Fibroblast of skin of scalp (primary cell): ENCODE measurements at regions not wholly inside any gene's neighbourhood (a gene's known extent, or its start where the extent isn't known, plus 50 kb on each side); places are given as distances from the start of the nearest gene placed in this dataset.
"Not testable (repeated sequence)": the region's sequence is repeated elsewhere in the genome, so short reads cannot be mapped to it uniquely, and the experiment has no call there.

Experiments
- DNase-seq: peaks from one replicate; pipeline ENCODE4 v3.0.0-alpha.2; 2013

DNA sequence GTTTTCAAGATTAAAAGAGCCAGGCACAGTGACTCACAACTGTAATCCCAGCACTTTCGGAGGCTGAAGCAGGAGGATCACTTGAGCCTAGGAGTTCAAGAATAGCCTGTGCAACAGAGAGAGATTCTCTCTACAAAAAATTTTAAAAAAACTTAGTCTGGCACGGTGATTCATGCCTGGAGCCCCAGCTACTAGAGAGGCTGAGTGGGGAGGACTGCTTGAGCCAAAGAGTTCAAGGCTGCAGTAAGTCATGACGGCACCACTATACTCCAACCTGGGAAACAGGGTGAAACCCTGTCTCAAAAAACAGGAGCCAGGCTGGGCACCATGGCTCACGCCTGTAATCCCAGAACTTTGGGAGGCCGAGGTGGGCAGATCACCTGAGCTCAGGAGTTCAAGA lies 86.6 kb upstream of the KCTD7 start:
- no peak for DNase-seq

DNA sequence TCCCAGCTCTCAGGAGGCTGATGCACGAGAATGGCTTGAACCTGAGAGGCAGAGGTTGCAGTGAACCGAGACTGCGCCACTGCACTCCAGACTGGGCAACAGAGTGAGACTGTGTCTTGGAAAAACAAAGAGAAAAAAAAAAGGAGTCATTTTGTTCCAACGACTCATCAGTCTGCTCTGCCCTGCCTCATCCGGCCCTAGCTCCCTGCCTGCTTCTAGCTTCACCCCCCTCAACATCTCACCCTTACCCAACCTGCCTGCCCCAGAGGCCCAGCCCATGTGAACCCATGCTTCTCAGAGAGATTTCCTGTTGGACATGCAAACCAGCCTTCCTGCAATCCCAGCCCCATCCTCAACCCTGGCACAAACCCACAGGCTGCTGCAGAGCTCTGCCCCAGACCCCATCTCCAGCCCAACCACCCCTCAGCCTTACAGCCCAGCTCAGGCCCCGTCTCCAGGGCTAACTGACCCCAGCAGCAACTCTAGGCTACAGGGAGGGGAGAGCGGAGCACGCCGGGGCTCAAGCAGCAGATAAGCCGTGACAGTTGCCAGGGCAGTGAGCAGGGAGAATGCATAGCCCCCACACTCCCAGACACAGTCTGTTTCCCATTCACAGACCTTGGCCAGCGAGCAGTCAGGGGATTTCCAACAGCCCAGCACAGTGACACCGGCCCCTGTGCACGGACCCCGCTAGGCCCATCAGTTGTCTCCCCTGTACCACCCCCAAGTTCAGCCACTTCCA lies 86.0 kb upstream of the KCTD7 start:
- peak; percentile 66 for DNase-seq

DNA sequence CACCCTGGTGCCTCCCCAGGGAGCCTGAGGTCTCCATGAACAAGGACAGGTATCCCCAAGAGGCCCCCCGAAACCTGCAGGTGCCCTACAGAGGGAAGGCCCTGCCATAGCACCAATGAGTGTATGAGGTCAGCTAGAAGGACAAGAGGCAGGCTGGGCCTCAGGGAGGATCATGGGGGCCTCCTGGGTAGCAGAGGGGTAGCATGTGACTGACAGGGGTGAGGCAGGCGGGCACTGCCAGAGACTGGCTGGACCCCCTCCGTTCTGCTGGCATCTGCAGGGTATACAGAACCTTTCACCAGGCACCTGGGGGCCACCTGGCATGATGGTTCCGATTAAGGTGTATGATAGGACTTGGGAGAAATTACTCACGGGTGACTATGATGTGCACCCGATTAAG lies 79.2 kb upstream of the KCTD7 start:
- no peak for DNase-seq

DNA sequence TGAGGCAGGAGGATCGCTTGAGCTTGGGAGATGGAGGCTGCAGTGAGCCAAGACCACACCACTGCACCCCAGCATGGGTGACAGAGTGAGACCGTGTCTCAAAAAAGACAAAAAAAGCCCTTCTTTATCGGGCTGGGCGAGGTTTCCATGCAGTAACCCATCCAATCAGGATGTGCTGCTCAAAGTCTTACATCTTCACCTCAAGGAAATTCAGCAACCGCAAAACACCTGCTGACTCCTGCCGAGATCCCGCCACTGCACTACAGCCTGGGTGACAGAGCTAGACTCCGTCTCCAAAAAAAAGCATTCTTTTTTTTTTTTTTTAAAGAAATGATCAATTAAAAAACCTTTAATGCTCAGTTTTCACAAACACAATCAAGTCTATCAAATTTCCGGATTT lies 75.7 kb upstream of the KCTD7 start:
- DNase-seq, result no peak

DNA sequence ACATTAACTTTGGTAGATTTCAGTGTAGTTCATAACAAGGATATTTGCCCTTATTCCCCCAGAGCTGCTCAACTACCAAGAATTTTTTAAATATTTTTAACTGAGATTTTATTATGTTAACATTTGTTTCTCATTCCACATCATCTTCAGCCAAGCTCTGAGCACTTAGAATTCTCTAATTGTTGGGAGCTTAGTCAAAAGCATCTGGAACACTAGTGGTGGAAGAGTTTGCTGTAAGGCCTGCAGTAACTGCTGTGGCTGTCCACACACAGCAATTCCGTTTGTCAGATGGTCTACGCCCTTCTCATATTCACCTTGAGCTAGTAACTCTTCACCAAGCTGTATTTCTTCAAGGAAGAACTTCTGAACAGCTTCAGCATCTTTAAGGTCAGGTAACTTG lies 75.0 kb upstream of the KCTD7 start:
- peak; percentile 78 for DNase-seq

DNA sequence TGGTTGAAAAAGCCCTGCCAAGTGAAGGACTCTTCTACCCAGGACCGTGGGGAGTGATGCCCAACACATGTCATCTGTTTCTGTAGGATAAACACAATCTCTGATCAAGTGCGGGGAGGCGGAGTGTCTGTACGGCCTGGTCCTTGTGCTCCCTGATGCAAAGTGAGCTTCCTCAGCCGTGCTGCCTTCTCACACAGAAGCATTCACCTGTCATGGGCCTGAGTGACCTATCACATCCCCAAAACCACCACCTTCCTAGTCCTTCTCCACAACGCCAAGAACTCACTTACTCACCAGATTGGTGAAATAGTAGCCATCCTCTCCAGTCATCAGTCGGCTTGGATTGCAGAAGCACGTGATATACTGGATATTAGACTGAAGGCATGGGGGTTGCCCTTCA lies 74.4 kb upstream of the KCTD7 start:
- DNase-seq, result not testable (repeated sequence)

DNA sequence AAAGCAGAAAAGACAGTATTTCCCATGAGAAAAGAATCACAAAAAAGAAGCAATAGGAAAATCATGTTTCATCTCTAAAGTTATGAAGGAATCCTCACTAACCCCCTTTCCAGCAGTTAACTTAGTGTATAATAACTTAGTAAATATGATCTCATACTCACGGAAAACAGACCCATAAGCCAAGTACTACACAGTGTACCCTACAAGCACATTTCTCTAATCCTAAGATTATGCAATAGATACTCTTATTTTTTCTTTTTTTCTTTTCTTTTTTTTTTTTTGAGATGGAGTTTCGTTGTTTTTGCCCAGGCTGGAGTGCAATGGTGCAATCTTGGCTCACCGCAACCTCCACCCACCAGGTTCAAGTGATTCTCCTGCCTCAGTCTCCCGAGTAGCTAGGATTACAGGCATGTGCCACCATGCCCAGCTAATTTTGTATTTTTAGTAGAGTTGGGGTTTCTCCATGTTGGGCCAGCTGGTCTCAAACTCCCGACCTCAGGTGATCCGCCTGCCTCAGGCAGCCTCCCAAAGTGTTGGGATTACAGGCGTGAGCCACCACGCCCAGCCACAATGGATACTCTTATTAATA lies 73.7 kb upstream of the KCTD7 start:
- not testable (repeated sequence) for DNase-seq

DNA sequence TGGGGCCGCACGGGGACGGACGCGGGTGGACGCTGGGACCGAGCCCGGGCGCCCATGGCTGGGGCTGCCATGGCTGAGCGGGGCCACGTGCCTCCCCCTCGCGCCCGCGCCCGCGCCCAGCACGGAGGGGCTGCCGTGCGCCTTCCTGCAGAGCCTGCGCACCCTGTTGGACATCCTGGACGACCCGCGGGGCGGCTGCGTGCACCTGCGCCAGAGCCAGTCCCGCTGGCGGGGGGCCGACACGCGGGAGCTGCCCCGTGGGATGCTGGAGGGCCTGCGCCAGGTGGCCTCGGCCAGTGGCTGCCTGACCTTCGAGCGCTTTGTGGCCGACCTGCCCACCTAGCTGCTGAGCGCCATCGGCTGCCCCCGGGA lies 72.5 kb upstream of the KCTD7 start:
- no peak for DNase-seq

DNA sequence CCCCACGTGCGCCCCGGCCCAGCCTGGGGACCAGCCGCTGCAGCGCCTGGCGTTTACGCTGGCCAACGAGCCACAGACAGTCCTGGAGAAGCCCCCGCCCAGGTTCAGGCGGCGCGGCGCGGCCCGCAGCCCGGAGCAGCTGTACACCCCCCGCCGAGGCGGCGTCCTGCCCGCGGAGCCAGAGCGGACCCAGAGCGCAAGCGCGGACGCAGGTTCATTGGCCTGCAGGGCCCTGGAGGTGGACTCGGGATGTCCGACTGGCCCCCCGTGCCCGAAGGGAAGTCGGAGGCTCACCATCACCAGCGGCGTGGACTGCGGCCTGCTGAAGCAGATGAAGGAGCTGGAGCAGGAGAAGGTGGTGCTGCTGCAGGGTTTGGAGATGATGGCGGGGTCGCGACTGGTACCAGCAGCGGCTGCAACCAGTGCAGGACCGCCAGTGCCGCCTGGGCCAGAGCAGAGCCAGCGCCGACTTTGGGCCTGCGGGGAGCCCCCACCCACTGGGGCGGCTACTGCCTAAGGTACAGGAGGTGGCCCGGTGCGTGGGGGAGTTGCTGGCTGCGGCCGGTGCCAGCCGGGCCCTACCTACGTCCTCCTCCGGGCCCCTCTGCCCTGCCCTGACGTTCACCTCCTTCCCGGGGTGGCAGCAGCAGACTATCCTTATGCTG lies 72.0 kb upstream of the KCTD7 start:
- no peak for DNase-seq

DNA sequence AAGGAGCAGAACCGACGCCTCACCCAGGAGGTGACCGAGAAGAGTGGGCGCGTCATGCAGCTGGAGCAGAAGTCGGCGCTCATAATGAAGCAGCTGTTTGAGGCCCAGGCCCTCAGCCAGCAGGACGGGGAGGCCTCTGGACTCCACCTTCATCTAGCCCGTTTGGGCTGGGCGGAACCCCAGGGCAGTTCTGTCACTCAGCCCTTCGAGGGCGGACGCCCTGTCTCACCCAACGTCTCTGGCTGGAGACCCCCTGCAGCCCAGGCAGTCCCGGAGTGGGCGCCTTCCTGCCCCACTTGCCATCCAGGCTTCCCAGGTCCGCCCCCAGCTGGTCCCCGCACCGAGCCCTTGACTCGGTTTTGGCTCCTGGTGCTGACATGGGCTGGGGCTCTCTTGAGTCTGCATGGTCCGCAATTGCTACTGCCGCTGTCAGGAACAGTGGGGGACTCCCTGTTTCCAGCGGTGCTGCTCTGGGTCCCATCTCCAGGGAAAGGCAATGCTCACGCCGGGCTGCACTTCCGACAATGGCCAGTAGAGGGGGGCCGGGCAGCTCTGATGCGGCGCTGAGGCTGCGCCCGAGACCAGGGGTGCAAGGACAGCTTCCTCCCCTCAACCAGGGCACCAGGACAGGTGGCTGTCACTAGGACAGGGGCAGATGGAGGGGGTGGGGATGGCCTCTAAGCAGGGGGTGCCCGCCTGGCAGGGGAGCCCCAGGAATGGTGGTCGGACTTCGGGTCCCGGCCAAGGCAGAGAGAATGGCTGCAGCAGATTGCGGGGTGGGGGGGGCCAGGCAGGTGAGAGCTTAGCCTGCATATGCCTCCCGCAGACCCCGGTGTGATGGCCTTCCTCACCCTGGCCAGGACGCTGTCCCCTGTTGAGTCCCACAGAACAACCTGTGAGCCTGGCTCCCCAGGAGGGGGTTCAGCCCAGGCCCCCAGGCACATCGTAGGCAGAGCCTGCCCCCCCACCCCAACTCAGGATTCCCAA lies 71.2 kb upstream of the KCTD7 start:
- DNase-seq, result peak; percentile 50

DNA sequence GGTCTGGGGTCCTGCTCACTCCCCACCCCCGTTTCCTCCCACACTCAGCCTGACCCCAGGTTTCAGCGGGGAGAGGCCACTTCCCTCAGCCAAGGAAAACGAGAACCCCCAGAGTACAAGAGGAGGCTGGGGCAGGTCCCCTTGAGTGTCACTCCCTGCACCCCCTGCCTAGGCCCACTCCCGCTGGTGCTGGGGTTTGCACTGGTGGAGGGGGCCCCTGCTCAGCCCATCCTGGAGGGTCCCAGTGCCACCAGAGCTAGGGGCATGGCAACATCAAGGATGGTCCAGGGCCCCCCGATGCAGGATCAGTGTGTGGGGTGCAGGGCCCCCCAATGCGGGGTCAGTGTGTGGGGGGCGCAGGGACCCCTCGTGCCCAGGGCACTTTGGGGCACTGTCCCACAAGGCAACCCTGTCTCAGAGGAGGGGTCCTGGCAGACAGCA lies 70.5 kb upstream of the KCTD7 start:
- DNase-seq, result no peak

DNA sequence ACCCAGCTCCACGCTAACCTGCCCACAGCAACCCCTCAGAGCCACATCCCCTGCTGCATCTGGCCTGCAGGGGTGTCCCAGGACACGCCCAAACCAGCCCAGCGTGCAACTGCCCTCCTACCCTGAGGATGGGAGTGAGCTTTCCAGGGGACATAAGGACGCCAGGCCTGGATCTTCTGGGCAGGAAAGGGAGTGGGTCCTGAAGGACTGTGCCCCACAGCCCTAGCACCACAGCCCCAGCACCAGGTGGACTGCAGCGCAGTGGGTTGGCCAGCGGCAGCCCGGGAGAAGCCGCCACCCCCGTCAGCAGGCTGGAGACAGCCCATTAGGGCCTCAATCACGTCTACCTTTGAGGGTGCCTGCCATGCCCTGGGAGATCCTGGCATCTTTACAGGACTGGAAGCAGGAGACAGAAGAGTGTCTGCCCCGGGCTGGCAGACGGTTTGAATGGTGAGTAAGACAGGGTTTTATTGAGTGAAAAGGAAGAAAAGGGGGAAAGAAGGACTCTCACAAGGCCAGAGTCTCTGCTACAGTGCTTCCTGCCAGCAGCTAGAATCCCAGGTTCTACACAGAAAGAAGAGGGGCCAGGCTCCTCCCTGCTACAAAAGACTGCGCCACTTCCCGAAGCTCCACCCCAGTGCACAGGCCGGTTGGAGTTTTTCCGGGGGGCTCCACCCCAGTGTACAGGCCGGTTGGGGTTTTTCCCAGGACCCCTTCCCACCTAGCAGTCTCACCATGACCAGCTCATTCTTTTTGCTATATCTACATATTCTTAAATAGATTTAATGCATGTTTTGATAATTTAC lies 69.8 kb upstream of the KCTD7 start:
- DNase-seq, result no peak

DNA sequence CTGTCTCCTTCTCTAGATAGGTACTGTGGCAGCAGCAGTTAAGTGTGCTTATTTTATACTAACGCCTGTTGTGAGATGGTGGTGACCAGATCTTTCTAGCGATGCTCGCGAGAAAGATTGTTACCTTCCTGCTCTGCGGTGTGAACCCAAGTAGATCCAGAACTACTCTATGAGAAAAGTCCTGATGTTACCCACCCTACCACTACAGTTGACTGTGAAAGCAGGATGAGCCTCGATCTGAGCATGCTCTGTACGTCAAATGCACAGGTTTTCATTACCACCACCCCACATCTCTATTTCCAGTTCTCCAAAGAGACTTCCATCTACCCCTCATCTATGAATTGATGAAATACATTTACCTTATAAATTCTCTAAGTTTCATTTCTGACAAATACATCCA lies 64.6 kb upstream of the KCTD7 start:
- no peak for DNase-seq

DNA sequence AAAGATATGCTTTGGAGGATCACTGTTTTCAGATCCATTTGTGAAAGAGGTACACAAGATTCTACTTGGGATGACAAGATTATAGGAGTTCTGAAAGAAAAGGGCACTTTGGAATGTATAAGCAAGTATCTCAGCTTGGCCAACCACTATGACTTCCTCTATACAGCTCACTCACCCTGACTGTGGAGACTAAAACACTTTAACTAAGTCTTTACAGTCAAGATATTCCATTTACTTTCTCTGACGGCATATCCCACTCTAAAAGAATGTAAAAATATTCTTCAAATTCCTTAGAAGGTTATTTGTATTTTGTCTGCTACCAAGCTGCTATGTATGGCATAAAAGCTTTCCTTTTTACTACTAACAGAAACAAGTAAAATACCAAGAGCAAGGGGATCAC lies 58.5 kb upstream of the KCTD7 start:
- DNase-seq, result peak; percentile 37

DNA sequence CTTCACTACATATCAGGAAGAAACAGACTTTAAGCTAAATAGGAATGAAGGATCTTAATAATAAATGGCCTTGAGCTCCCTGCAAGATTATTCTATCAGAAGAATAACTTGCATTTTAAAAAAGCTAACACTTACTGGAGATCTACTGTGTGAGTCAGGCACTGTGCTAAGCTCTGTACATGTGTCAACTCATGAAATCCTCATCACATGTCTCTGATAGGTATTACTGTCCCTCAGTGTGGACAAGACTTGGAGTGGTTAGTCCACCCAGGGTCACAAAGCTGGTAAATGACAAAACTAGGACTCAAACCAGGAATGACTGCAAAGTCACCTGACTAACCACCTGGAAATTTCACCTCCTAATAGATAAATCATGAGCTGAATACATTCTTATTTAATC lies 57.1 kb upstream of the KCTD7 start:
- DNase-seq, result no peak

DNA sequence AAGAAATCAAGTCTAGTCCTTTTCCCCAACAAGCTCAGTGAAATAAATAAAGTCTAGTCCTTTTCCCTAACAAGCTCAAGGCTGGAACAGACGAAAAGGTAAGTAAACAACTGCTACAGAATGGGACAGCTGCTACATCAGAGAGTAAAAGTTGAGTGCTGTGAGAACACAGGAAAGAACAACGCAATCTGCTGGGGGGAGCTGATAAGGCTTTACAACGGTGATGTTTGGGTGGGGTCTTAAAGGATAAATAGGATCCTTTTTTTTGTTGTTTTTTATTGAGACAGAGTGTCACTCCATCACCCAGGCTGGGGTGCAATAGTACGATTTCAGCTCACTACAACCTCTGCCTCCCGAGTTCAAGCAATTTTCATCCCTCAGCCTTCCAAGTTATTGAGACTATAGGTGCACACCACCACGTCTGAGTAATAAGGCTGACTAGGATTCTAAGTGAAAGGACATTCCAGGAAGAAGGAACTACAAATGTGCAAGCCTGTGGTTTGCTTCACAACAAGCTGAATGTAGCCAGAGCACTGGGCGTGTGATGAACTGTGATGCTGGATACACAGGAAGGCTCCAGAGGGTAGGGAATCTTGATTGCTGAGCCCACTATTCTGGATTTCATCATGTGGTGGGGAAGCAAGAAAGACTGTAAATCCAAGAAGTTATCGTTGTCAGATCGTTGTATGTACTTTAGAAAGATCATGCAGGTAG lies 54.7 kb upstream of the KCTD7 start:
- not testable (repeated sequence) for DNase-seq

DNA sequence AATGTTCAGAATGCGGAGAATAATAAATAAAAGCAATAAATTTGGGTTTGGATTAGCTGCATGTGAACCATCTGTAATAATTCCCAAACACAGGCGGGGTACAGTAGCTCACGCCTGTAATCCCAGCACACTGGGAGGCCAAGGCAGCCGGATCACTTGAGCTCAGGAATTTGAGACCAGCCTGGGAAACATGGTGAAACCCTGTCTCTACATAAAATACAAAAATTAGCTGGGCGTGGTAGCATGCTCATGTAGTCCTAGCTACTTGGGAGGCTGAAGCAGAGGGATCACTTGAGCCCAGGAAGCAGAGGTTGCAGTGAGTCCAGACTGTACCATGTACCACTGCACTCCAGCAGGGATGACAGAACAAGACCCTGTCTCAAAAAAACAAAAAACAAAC lies 53.9 kb upstream of the KCTD7 start:
- DNase-seq, result peak; percentile 32

DNA sequence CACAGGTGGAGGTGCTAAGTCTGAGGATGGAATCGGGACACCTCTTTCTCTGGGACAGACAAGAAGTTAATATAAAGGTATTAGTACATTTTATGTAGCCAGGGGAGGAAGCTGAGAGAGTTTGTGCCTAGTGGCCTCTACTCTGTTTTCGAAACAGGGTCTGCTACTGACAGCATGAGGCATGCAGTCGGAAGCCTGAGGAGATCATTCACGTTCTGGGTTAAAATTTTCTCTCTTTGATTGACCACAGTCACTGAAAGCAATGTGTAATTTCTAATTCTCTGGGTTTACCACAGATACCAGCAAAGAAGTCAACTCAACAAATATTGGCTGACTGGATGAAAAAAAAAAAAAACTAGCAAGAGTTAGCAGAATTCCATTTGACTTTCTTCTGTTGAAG lies 53.3 kb upstream of the KCTD7 start:
- no peak for DNase-seq

DNA sequence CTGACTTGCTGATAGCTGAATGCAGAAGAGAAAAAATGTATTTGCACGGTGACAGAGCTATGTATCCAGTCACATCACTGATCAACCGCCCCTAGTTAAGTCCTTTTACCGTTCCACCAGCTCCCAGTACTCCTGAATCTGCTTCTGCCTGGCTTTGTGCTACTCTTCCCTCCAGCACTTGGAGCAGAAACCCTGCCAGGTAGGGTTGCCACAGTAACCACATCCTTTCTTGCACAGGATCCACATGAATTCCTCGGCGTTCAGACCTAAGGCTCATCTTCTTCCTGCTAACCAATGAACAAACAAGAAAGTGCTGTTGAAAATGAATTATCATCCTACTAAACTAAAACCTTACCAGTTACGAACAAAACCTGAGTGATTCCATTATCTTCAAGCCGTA lies 52.0 kb upstream of the KCTD7 start:
- DNase-seq, result no peak
